GM18511 (cell line): ENCODE measurements at regions not wholly inside any gene's neighbourhood (a gene's known extent, or its start where the extent isn't known, plus 50 kb on each side); places are given as distances from the start of the nearest gene placed in this dataset.

Source experiments
- ATAC-seq: cut with Tn5 transposase; IDR thresholded peaks from one replicate; pipeline ENCODE4 v1.9.1; 2021; ENCODE audit warnings: mild to moderate bottlenecking, moderate library complexity; ENCODE audit not compliant: unreplicated experiment

- ATAC-seq, result no peak
Measured at GRCh38 chr9:108526518-108526917, 329.3 kb downstream of the ACTL7B start.

- ATAC-seq, result no peak
Measured at GRCh38 chr9:108525186-108525585, 330.6 kb downstream of the ACTL7B start.

- no peak for ATAC-seq
Measured at GRCh38 chr9:108521063-108521590, 334.7 kb downstream of the ACTL7B start.

- no peak for ATAC-seq
Measured at GRCh38 chr9:108519437-108519836, 336.3 kb downstream of the ACTL7B start.

- ATAC-seq, result no peak
Measured at GRCh38 chr9:108517651-108518365, 338.0 kb downstream of the ACTL7B start.

- ATAC-seq, result no peak
Measured at GRCh38 chr9:108516391-108516790, 339.4 kb downstream of the ACTL7B start.

- ATAC-seq, result no peak
Measured at GRCh38 chr9:108515856-108516255, 339.9 kb downstream of the ACTL7B start.

GRCh38 chr9:108512426-108513173 lies 343.2 kb downstream of the ACTL7B start:
- ATAC-seq, result no peak

- ATAC-seq, result no peak
Measured at GRCh38 chr9:108511307-108511706, 344.5 kb downstream of the ACTL7B start.

GRCh38 chr9:108496846-108497245 lies 358.9 kb downstream of the ACTL7B start:
- no peak for ATAC-seq

- no peak for ATAC-seq
Measured at GRCh38 chr9:108489567-108489966, 366.2 kb downstream of the ACTL7B start.

GRCh38 chr9:108486831-108487230 lies 369.0 kb downstream of the ACTL7B start:
- ATAC-seq, result no peak

GRCh38 chr9:108484468-108484867 lies 371.3 kb downstream of the ACTL7B start:
- ATAC-seq, result no peak

- no peak for ATAC-seq
Measured at GRCh38 chr9:108483676-108484075, 372.1 kb downstream of the ACTL7B start.

GRCh38 chr9:108479989-108480652 lies 375.7 kb downstream of the ACTL7B start:
- no peak for ATAC-seq

- peak; percentile 92 for ATAC-seq
Measured at GRCh38 chr9:108478431-108479332, 377.1 kb downstream of the ACTL7B start.

GRCh38 chr9:108477529-108478006 lies 378.2 kb downstream of the ACTL7B start:
- no peak for ATAC-seq

- no peak for ATAC-seq
Measured at GRCh38 chr9:108476574-108476973, 379.2 kb downstream of the ACTL7B start.

GRCh38 chr9:108475813-108476212 lies 380.0 kb downstream of the ACTL7B start:
- no peak for ATAC-seq

GRCh38 chr9:108474356-108474755 lies 381.4 kb downstream of the ACTL7B start:
- no peak for ATAC-seq
